ENCODE measurements at regions not wholly inside any gene's neighbourhood (a gene's known extent, or its start where the extent isn't known, plus 50 kb on each side); places are given as distances from the start of the nearest gene placed in this dataset.

DNA sequence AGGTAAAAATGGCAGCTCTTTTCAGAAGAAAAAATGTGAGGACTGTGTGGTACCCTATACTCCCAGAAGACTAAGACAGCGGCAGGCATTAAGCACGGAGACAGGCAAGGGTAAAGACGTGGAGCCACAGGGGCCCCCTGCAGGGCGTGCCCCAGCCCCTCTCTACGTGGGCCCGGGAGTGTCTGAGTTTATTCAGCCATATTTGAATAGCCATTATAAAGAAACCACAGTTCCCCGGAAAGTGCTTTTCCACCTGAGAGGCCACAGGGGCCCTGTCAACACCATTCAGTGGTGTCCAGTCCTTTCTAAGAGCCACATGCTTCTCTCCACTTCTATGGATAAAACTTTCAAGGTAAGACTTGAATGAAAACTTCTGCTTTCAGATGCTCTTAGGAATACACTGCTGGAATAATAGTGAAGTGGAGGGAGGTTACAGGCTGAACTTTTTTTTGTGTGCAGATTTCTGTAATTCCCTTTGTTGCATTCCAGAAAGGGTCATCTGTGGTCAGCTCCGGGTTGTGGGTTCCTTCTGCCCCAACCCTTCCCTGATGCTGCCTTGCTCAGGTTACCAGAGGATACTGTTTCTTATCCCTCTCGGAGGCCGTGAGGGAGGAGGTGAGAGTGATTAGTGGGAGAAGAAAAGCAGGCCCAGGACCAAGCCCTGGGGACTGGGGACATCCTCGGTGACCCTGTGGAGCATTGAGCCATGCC is 58.4 kb downstream of the SLC25A47 start:
- no peak overlapping the region for H3K4me3 ChIP-seq (ENCODE audit: low read length)
- TF ChIP-seq, protein P1, sequence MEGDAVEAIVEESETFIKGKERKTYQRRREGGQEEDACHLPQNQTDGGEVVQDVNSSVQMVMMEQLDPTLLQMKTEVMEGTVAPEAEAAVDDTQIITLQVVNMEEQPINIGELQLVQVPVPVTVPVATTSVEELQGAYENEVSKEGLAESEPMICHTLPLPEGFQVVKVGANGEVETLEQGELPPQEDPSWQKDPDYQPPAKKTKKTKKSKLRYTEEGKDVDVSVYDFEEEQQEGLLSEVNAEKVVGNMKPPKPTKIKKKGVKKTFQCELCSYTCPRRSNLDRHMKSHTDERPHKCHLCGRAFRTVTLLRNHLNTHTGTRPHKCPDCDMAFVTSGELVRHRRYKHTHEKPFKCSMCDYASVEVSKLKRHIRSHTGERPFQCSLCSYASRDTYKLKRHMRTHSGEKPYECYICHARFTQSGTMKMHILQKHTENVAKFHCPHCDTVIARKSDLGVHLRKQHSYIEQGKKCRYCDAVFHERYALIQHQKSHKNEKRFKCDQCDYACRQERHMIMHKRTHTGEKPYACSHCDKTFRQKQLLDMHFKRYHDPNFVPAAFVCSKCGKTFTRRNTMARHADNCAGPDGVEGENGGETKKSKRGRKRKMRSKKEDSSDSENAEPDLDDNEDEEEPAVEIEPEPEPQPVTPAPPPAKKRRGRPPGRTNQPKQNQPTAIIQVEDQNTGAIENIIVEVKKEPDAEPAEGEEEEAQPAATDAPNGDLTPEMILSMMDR (IDR thresholded peaks at IDR 0.05; ENCODE audit: insufficient read depth, low read depth, low read length, missing control alignments) = no peak
- DNase-seq (ENCODE audit: low read depth) = no peak

DNA sequence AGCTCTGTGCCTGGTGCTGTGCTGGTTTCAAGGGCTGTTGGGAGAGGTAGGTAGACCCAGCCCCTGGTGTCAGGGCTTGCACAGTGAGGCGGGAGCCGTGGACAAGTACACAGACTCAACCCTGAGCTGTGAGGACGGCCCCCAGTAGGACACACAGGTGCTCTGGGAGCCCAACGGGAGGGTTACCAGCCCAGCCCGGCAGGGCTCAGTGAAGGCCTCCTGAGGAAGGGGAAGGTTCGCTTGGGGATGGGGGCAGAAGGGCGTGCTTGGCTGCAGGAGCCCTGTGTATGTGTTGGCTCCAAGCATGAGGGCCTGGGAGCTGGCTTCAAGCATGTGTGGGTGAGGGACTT is 58.9 kb downstream of the SLC25A47 start:
- no peak overlapping the region for H3K4me3 ChIP-seq (ENCODE audit: low read length)
- DNase-seq (ENCODE audit: low read depth) = no peak
- TF ChIP-seq, protein P1 (IDR thresholded peaks at IDR 0.05; ENCODE audit: insufficient read depth, low read depth, low read length, missing control alignments) = no peak

DNA sequence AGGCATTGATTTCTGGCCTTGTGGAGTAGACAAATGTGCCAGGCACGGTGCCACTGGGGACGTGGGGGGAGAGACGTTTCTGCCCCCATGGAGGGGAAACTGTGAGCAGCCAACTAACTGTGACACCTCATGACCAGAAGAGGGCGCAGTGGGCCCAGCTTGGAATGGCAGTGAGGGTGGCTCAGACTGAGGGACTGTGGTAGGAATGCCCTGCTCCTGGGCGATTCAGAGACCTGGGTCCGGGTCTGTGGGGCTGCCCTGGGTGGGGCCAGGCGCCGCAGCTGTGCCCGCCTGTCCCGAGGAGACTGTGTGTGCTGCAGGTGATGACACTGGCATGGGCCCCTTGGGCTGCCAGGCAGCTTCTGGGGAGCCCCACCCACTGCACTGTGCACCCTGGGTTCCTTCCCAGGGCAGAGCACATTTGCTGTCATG is 60.6 kb downstream of the SLC25A47 start:
- TF ChIP-seq, protein P1 (IDR thresholded peaks at IDR 0.05; ENCODE audit: insufficient read depth, low read depth, low read length, missing control alignments) = peak; percentile 87
- no peak overlapping the region for H3K4me3 ChIP-seq (ENCODE audit: low read length)
- peak; percentile 66 for DNase-seq (ENCODE audit: low read depth)

DNA sequence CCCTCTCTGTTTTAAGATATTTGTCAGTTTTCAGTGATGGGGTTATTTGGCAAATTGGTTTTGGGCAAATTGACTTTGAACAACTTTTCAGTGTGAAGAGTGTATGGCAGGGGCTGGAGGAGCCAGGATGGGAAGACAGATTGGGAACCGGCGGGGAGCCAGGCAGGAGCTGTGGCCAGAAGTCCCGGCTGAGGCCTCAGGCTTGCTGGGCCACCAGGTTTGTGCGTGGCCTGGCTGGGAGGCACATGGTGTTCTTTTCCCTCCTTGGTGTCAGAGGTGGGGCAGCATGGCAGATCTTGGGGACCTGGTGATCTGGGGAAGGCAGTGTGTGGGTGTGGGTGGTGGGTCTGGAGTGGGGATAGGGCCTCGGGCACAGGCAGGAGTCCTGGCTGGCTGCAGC is 61.1 kb downstream of the SLC25A47 start:
- H3K4me3 ChIP-seq (ENCODE audit: low read length) = no peak overlapping the region
- DNase-seq (ENCODE audit: low read depth) = no peak
- TF ChIP-seq, protein P1 (IDR thresholded peaks at IDR 0.05; ENCODE audit: insufficient read depth, low read depth, low read length, missing control alignments) = no peak

DNA sequence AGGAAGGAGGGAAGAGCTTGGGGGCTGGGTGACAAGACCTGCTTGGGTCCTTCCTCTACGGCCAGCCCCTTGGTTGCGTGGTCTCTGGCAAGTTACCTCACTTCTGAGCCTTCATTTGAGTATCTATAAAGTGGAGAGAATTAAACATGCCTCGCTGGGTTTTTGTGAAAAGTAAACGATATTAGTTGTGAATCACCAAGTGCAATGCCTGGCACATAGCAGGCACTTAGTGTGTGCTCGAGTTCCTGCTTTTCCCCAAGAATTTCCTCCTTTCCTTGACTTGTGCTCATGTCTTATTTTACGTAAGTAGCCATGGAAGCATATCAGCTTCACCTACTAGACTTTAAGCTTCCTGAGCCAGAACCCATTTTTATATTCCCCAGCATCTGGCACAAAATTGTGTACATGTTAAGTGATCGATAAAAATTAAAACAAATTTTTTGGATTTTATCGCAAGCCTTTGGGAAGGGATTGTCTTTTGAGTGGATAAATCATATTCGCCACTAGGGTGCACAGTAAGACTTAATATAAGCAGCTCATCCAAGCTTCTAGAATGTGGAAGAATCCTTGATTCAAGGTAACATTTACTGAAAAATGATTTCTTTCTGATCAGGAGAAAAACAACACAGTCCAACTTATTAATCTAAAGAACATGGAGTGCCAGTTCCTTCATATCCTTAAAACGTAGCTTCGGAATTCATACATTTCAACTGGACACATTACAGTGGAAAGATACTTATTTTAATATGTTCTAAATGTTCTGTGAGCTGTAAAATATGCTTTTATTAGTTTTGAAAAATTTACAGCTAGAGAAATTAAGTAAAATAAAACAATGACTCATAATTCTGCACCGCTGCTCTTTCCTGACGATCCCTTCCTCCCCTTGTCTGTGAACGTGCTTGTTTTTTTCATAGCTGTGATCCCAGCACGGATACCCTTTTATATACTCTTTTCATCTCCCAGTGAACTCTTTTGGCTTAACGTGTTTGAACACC is 62.0 kb downstream of the SLC25A47 start:
- peak; percentile 65 for DNase-seq (ENCODE audit: low read depth)
- TF ChIP-seq, protein P1 (IDR thresholded peaks at IDR 0.05; ENCODE audit: insufficient read depth, low read depth, low read length, missing control alignments) = peak; percentile 47
- H3K4me3 ChIP-seq (ENCODE audit: low read length) = no peak overlapping the region

DNA sequence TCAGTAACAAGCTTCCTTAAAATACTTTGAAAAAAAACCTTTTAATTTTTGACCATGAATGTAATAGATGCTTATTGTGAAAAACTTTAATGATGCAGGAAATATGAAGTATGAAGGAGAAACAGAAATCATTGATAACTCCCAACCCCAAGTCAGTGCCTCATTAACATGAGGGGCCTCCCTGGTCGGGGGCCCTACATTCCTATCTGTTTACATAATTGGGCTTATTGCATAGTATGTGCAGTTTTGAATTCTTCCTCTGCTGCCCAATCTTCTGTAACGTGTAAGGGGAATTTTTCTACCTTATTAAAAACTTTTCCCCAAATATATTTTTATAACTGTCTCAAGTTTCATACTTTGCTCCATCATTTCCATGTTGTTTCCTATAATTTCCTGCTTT is 63.0 kb downstream of the SLC25A47 start:
- TF ChIP-seq, protein P1 (IDR thresholded peaks at IDR 0.05; ENCODE audit: insufficient read depth, low read depth, low read length, missing control alignments) = no peak
- DNase-seq (ENCODE audit: low read depth) = no peak
- H3K4me3 ChIP-seq (ENCODE audit: low read length) = no peak overlapping the region

All from epithelial cell of esophagus (primary cell).